ENCODE measurements at regions not wholly inside any gene's neighbourhood (a gene's known extent, or its start where the extent isn't known, plus 50 kb on each side); places are given as distances from the start of the nearest gene placed in this dataset.

- TF ChIP-seq E2F2 (CRISPR knock-in tag; IDR thresholded peaks at IDR 0.05; ENCODE audit: borderline replicate concordance) (no peak), GATA4 (IDR thresholded peaks at IDR 0.05; ENCODE audit: borderline replicate concordance, low read depth) (no peak), ZMYM3 (CRISPR knock-in tag; IDR thresholded peaks at IDR 0.05) (no peak), ZNF138 (CRISPR knock-in tag; IDR thresholded peaks at IDR 0.05; ENCODE audit: low read depth) (no peak), PCBP2 (optimal IDR thresholded peaks at IDR 0.05; ENCODE audit: low read depth, low read length, poor library complexity, severe bottlenecking) (no peak), MTA3 (CRISPR knock-in tag; IDR thresholded peaks at IDR 0.05) (no peak), NFKB2 (CRISPR knock-in tag; IDR thresholded peaks at IDR 0.05; ENCODE audit: borderline replicate concordance) (no peak), CCDC6 (CRISPR knock-in tag; IDR thresholded peaks at IDR 0.05) (no peak), ZNF232 (CRISPR knock-in tag; IDR thresholded peaks at IDR 0.05; ENCODE audit: borderline replicate concordance) (no peak), ZNF776 (CRISPR knock-in tag; IDR thresholded peaks at IDR 0.05) (no peak), REPIN1 (CRISPR knock-in tag; IDR thresholded peaks at IDR 0.05; ENCODE audit: borderline replicate concordance, low read depth) (no peak), KMT2A (CRISPR knock-in tag; IDR thresholded peaks at IDR 0.05) (no peak), ZNF503 (CRISPR knock-in tag; IDR thresholded peaks at IDR 0.05) (no peak), ZNF883 (CRISPR knock-in tag; IDR thresholded peaks at IDR 0.05; ENCODE audit: not compliant biosample characterization) (no peak), STAT5B (CRISPR knock-in tag; IDR thresholded peaks at IDR 0.05) (no peak), CBX2 (IDR thresholded peaks at IDR 0.05; ENCODE audit: low read depth, low read length) (no peak), CBX2 (CRISPR knock-in tag; IDR thresholded peaks at IDR 0.05; ENCODE audit: low read depth) (no peak), TFDP1 (CRISPR knock-in tag; IDR thresholded peaks at IDR 0.05; ENCODE audit: borderline replicate concordance) (peak; percentile 39; the same call in 1 of the 2 replicates), TAF1 (CRISPR knock-in tag; IDR thresholded peaks at IDR 0.05) (no peak), AHDC1 (CRISPR knock-in tag; IDR thresholded peaks at IDR 0.05; ENCODE audit: borderline replicate concordance) (0 out of 2 replicates have a peak, but pooled peaks have one; percentile 41), ARNTL (CRISPR knock-in tag; IDR thresholded peaks at IDR 0.05) (0 out of 2 replicates have a peak, but pooled peaks have one; percentile 34)
These were observed 56.4 kb upstream of the CISTR start (continued) for GRCh38 chr12:53808023-53808705.

All from HepG2 (cell line).